ENCODE measurements at regions not wholly inside any gene's neighbourhood (a gene's known extent, or its start where the extent isn't known, plus 50 kb on each side); places are given as distances from the start of the nearest gene placed in this dataset.

DNA sequence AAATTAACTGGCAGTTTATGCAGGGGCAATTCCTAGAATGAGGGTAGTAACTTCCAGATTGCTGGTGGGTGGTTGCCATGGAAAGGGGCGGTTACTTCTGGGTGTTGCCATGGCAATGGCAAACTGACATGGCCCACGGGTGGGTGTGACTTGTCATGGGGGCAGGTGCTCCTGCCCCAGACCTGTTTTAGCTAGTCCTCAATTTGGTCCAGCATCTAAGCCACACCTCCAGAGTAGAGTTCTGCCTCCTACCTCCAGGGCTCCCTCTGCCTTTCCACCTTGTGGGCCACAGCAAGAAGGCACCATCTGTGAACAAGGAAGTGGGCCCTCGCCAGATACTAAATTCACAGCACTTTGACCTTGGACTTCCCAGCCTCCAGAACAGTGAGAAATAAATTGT lies 148.7 kb downstream of the TFCP2L1 start:
- TF ChIP-seq, protein P1, sequence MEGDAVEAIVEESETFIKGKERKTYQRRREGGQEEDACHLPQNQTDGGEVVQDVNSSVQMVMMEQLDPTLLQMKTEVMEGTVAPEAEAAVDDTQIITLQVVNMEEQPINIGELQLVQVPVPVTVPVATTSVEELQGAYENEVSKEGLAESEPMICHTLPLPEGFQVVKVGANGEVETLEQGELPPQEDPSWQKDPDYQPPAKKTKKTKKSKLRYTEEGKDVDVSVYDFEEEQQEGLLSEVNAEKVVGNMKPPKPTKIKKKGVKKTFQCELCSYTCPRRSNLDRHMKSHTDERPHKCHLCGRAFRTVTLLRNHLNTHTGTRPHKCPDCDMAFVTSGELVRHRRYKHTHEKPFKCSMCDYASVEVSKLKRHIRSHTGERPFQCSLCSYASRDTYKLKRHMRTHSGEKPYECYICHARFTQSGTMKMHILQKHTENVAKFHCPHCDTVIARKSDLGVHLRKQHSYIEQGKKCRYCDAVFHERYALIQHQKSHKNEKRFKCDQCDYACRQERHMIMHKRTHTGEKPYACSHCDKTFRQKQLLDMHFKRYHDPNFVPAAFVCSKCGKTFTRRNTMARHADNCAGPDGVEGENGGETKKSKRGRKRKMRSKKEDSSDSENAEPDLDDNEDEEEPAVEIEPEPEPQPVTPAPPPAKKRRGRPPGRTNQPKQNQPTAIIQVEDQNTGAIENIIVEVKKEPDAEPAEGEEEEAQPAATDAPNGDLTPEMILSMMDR (IDR thresholded peaks at IDR 0.05; ENCODE audit: poor library complexity), result no peak
- TF ChIP-seq EZH2 (IDR thresholded peaks at IDR 0.05; ENCODE audit: borderline replicate concordance), result no peak
